LNCaP clone FGC (cell line): ENCODE measurements at regions not wholly inside any gene's neighbourhood (a gene's known extent, or its start where the extent isn't known, plus 50 kb on each side); places are given as distances from the start of the nearest gene placed in this dataset.
A peak's percentile ranks its signal among the peaks of the same experiment; 100 is the strongest.
"Not testable (repeated sequence)": the region's sequence is repeated elsewhere in the genome, so short reads cannot be mapped to it uniquely, and the experiment has no call there.

Experiments used
- DNase-seq: peaks from one replicate; pipeline ENCODE4 v3.0.0-alpha.2; 2011; ENCODE audit warnings: low read depth
- H3K4me3 ChIP-seq: 2 replicates; pipeline ENCODE4 v1.5.1; 2011; ENCODE audit warnings: mild to moderate bottlenecking, low read depth, low read length, control low read depth
- TF ChIP-seq, protein P1 (sequence below): IDR thresholded peaks from 2 replicates; pipeline ENCODE4 v1.5.1; 2012; ENCODE audit warnings: mild to moderate bottlenecking; ENCODE audit not compliant: control insufficient read depth, insufficient read depth; ENCODE audit errors: extremely low read depth

DNA sequence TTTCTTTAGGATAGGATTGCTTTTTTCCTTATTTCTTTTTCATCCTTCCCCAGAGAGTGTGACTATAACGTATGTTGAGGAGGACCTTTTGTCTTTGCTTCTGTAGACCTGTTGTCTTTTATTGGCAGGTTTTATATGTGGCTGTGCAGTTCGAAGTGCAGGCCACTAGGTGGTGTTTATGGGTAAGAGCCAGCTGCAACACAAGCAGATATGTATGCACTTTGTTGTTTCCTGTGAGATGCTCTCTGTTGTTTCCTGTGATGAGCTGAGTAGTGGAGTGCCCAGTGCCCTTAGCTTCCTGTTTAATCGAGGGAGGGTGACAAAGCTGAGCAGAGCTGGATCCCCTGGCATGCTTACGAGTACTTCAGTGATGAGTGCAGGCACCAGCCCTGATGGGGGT is 50.0 kb upstream of the TGIF2LX start:
- not testable (repeated sequence) for H3K4me3 ChIP-seq, DNase-seq
- TF ChIP-seq, protein P1, sequence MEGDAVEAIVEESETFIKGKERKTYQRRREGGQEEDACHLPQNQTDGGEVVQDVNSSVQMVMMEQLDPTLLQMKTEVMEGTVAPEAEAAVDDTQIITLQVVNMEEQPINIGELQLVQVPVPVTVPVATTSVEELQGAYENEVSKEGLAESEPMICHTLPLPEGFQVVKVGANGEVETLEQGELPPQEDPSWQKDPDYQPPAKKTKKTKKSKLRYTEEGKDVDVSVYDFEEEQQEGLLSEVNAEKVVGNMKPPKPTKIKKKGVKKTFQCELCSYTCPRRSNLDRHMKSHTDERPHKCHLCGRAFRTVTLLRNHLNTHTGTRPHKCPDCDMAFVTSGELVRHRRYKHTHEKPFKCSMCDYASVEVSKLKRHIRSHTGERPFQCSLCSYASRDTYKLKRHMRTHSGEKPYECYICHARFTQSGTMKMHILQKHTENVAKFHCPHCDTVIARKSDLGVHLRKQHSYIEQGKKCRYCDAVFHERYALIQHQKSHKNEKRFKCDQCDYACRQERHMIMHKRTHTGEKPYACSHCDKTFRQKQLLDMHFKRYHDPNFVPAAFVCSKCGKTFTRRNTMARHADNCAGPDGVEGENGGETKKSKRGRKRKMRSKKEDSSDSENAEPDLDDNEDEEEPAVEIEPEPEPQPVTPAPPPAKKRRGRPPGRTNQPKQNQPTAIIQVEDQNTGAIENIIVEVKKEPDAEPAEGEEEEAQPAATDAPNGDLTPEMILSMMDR: peak; percentile 33
